OCI-LY1 (cell line): ENCODE measurements at regions not wholly inside any gene's neighbourhood (a gene's known extent, or its start where the extent isn't known, plus 50 kb on each side); places are given as distances from the start of the nearest gene placed in this dataset.

Source experiments
- CTCF ChIP-seq: fragments of 200-600 bp; sonication (generic), shearing (Covaris generic); IDR thresholded peaks from 2 replicates; pipeline ENCODE4 v1.5.1; 2017; ENCODE audit warnings: mild to moderate bottlenecking, antibody characterized with exemption, low read length, moderate library complexity, mixed read lengths
- EZH2 ChIP-seq: fragments of 200-600 bp; sonication (generic), shearing (Covaris generic); IDR thresholded peaks from 2 replicates; pipeline ENCODE4 v1.8.0; 2017; ENCODE audit warnings: borderline replicate concordance, mixed run types, mild to moderate bottlenecking, antibody characterized with exemption, low read length, moderate library complexity, mixed read lengths

- no peak for TF ChIP-seq CTCF
- TF ChIP-seq EZH2, result no peak
These were observed 160.3 kb downstream of the SATB1 start for GRCh38 chr3:18264853-18265252.
